A549 (cell line): ENCODE measurements at regions not wholly inside any gene's neighbourhood (a gene's known extent, or its start where the extent isn't known, plus 50 kb on each side); places are given as distances from the start of the nearest gene placed in this dataset.

Experiments used
- CBX2 ChIP-seq: fragments of 200-600 bp; sonication (generic); IDR thresholded peaks from 2 replicates; pipeline ENCODE4 v1.6.1; 2016; ENCODE audit warnings: low read depth, mild to moderate bottlenecking, borderline replicate concordance
- HDAC2 ChIP-seq: fragments of 200-600 bp; sonication (generic); IDR thresholded peaks from 2 replicates; pipeline ENCODE4 v1.6.1; 2016
- SMC3 ChIP-seq: fragments of >200 bp; sonication (Bioruptor Twin); formaldehyde crosslinking; IDR thresholded peaks from 3 replicates; pipeline ENCODE4 v1.6.1; 2018; ENCODE audit warnings: inconsistent platforms
- USF2 ChIP-seq: fragments of 450-650 bp; IDR thresholded peaks from 2 replicates; pipeline ENCODE4 v1.6.1; 2014; ENCODE audit warnings: antibody characterized with exemption
- ZNF302 ChIP-seq: fragments of 250-450 bp; sonication (Bioruptor Pico); IDR thresholded peaks from 2 replicates; pipeline ENCODE4 v1.9.0; 2021; ENCODE audit warnings: inconsistent platforms, mild to moderate bottlenecking, moderate library complexity
- TF ChIP-seq, protein P1 (sequence below): fragments of >200 bp; sonication (Bioruptor Twin); formaldehyde crosslinking; IDR thresholded peaks from 3 replicates; pipeline ENCODE4 v1.5.1; 2016

- no peak for TF ChIP-seq HDAC2
- TF ChIP-seq, protein P1, sequence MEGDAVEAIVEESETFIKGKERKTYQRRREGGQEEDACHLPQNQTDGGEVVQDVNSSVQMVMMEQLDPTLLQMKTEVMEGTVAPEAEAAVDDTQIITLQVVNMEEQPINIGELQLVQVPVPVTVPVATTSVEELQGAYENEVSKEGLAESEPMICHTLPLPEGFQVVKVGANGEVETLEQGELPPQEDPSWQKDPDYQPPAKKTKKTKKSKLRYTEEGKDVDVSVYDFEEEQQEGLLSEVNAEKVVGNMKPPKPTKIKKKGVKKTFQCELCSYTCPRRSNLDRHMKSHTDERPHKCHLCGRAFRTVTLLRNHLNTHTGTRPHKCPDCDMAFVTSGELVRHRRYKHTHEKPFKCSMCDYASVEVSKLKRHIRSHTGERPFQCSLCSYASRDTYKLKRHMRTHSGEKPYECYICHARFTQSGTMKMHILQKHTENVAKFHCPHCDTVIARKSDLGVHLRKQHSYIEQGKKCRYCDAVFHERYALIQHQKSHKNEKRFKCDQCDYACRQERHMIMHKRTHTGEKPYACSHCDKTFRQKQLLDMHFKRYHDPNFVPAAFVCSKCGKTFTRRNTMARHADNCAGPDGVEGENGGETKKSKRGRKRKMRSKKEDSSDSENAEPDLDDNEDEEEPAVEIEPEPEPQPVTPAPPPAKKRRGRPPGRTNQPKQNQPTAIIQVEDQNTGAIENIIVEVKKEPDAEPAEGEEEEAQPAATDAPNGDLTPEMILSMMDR, result no peak
- TF ChIP-seq USF2, result no peak
- TF ChIP-seq SMC3, result no peak
- TF ChIP-seq ZNF302 (CRISPR knock-in tag), result no peak
- TF ChIP-seq CBX2, result no peak
These were observed 275.9 kb upstream of the TBL1XR1 start for GRCh38 chr3:177473184-177473583.
